ENCODE measurements at regions not wholly inside any gene's neighbourhood (a gene's known extent, or its start where the extent isn't known, plus 50 kb on each side); places are given as distances from the start of the nearest gene placed in this dataset.

- Histone ChIP-seq H3K4me3 (no peak overlapping the region), H3F3A (ENCODE audit: insufficient read depth, low read depth) (no peaks in the 10 kb centered on the region), H3K79me2 (ENCODE audit: low read depth) (no peaks in the 10 kb centered on the region), H3K4me1 (replicated peaks; ENCODE audit: insufficient read depth) (no peaks in the 10 kb centered on the region), H2AFZ (no peak overlapping the region), H3K36me3 (ENCODE audit: low read depth) (no peaks in the 10 kb centered on the region), H3K27ac (no peak overlapping the region), H4K20me1 (ENCODE audit: insufficient read depth) (no peaks in the 10 kb centered on the region), H3K27me3 (ENCODE audit: insufficient read depth, low read depth) (no peaks in the 10 kb centered on the region), H3K4me2 (no peak overlapping the region), H3K9me3 (ENCODE audit: insufficient read depth, low read depth) (no peaks in the 10 kb centered on the region), H3K9me2 (ENCODE audit: insufficient read depth) (peaks cover 6% of the 10 kb centered on the region; the same call in 1 of the 2 replicates)
- BruUV-seq (replicated peaks), result no TSS peak
- DNase-seq, result no peak
- ChIA-PET CTCF (no interaction called here), POLR2A (ENCODE audit: unreplicated experiment) (no interaction called here)
- intact Hi-C loops (cut with micrococcal nuclease; ENCODE audit: unreplicated experiment), result no loop called here
- no peak for TF ChIP-seq EZH2 (IDR thresholded peaks at IDR 0.05; ENCODE audit: low read depth)
- TF ChIP-seq, protein P1, sequence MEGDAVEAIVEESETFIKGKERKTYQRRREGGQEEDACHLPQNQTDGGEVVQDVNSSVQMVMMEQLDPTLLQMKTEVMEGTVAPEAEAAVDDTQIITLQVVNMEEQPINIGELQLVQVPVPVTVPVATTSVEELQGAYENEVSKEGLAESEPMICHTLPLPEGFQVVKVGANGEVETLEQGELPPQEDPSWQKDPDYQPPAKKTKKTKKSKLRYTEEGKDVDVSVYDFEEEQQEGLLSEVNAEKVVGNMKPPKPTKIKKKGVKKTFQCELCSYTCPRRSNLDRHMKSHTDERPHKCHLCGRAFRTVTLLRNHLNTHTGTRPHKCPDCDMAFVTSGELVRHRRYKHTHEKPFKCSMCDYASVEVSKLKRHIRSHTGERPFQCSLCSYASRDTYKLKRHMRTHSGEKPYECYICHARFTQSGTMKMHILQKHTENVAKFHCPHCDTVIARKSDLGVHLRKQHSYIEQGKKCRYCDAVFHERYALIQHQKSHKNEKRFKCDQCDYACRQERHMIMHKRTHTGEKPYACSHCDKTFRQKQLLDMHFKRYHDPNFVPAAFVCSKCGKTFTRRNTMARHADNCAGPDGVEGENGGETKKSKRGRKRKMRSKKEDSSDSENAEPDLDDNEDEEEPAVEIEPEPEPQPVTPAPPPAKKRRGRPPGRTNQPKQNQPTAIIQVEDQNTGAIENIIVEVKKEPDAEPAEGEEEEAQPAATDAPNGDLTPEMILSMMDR (conservative IDR thresholded peaks at IDR 0.05), result no peak
These were observed 170.2 kb upstream of the BET1 start for GRCh38 chr7:94174375-94174774.

GRCh38 chr7:94174956-94175355, 170.8 kb upstream of the BET1 start:
- peaks cover 6% of the 10 kb centered on the region; the same call in 1 of the 2 replicates for H3K9me2 ChIP-seq (ENCODE audit: insufficient read depth)
- ChIA-PET CTCF (no interaction called here), POLR2A (ENCODE audit: unreplicated experiment) (no interaction called here)
- H4K20me1 ChIP-seq (ENCODE audit: insufficient read depth), result no peaks in the 10 kb centered on the region
- TF ChIP-seq, protein P1 (conservative IDR thresholded peaks at IDR 0.05), result no peak
- TF ChIP-seq EZH2 (IDR thresholded peaks at IDR 0.05; ENCODE audit: low read depth), result no peak
- H3K27ac ChIP-seq, result no peak overlapping the region
- no peaks in the 10 kb centered on the region for H3K36me3 ChIP-seq (ENCODE audit: low read depth)
- intact Hi-C loops (cut with micrococcal nuclease; ENCODE audit: unreplicated experiment), result no loop called here
- DNase-seq, result no peak
- H2AFZ ChIP-seq, result no peak overlapping the region
- no peaks in the 10 kb centered on the region for H3K79me2 ChIP-seq (ENCODE audit: low read depth)
- no peaks in the 10 kb centered on the region for H3K27me3 ChIP-seq (ENCODE audit: insufficient read depth, low read depth)
- BruUV-seq (replicated peaks), result no TSS peak
- no peaks in the 10 kb centered on the region for H3F3A ChIP-seq (ENCODE audit: insufficient read depth, low read depth)
- H3K4me2 ChIP-seq, result no peak overlapping the region
- no peaks in the 10 kb centered on the region for H3K4me1 ChIP-seq (replicated peaks; ENCODE audit: insufficient read depth)
- H3K9me3 ChIP-seq (ENCODE audit: insufficient read depth, low read depth), result no peaks in the 10 kb centered on the region
- no peak overlapping the region for H3K4me3 ChIP-seq

GRCh38 chr7:94176694-94177200, 172.6 kb upstream of the BET1 start:
- no peak for TF ChIP-seq EZH2 (IDR thresholded peaks at IDR 0.05; ENCODE audit: low read depth)
- TF ChIP-seq, protein P1 (conservative IDR thresholded peaks at IDR 0.05), result no peak
- Histone ChIP-seq H4K20me1 (ENCODE audit: insufficient read depth) (no peaks in the 10 kb centered on the region), H3K4me1 (replicated peaks; ENCODE audit: insufficient read depth) (no peaks in the 10 kb centered on the region), H3K9me2 (ENCODE audit: insufficient read depth) (0 out of 2 replicates have a peak, but pooled peaks cover 6% of the 10 kb centered on the region), H3K79me2 (ENCODE audit: low read depth) (no peaks in the 10 kb centered on the region), H3F3A (ENCODE audit: insufficient read depth, low read depth) (no peaks in the 10 kb centered on the region), H3K36me3 (ENCODE audit: low read depth) (no peaks in the 10 kb centered on the region), H3K27me3 (ENCODE audit: insufficient read depth, low read depth) (no peaks in the 10 kb centered on the region), H3K9me3 (ENCODE audit: insufficient read depth, low read depth) (no peaks in the 10 kb centered on the region; the same call in 1 of the 2 replicates), H3K4me2 (no peak overlapping the region), H3K4me3 (no peak overlapping the region), H2AFZ (no peak overlapping the region), H3K27ac (no peak overlapping the region)
- BruUV-seq (replicated peaks), result no TSS peak
- ChIA-PET CTCF (interaction anchor here (0.6 kb wide), 1 partner anchor 34 kb away, joined by 6 read pairs; no protein-coding TSS in a partner anchor), POLR2A (ENCODE audit: unreplicated experiment) (no interaction called here)
- no peak for DNase-seq
- intact Hi-C loops (cut with micrococcal nuclease; ENCODE audit: unreplicated experiment), result no loop called here
